ENCODE measurements at regions not wholly inside any gene's neighbourhood (a gene's known extent, or its start where the extent isn't known, plus 50 kb on each side); places are given as distances from the start of the nearest gene placed in this dataset.
"Not testable (repeated sequence)": the region's sequence is repeated elsewhere in the genome, so short reads cannot be mapped to it uniquely, and the experiment has no call there.

GRCh38 chr7:81206217-81206616 is 287.4 kb upstream of the SEMA3C start:
- no peaks in the 10 kb centered on the region for H3K36me3 ChIP-seq (ENCODE audit: control insufficient read depth, insufficient read depth, low read length)
- no peak overlapping the region for H3K9ac ChIP-seq (ENCODE audit: low read depth, low read length)
- H3K27me3 ChIP-seq (ENCODE audit: control insufficient read depth, insufficient read depth, low read length): no peaks in the 10 kb centered on the region
- no peak overlapping the region for H3K4me3 ChIP-seq (ENCODE audit: low read depth, low read length)
- H3K9me3 ChIP-seq (ENCODE audit: control insufficient read depth, insufficient read depth, low read length): no peaks in the 10 kb centered on the region
- H3K4me1 ChIP-seq (ENCODE audit: control insufficient read depth, insufficient read depth, low read length): no peaks in the 10 kb centered on the region

GRCh38 chr7:81201188-81201587 is 282.3 kb upstream of the SEMA3C start:
- no peak overlapping the region for H3K4me3 ChIP-seq (ENCODE audit: low read depth, low read length)
- no peaks in the 10 kb centered on the region for H3K9me3 ChIP-seq (ENCODE audit: control insufficient read depth, insufficient read depth, low read length)
- no peaks in the 10 kb centered on the region for H3K4me1 ChIP-seq (ENCODE audit: control insufficient read depth, insufficient read depth, low read length)
- no peaks in the 10 kb centered on the region for H3K27me3 ChIP-seq (ENCODE audit: control insufficient read depth, insufficient read depth, low read length)
- H3K36me3 ChIP-seq (ENCODE audit: control insufficient read depth, insufficient read depth, low read length): no peaks in the 10 kb centered on the region
- H3K9ac ChIP-seq (ENCODE audit: low read depth, low read length): no peak overlapping the region

GRCh38 chr7:81198766-81199165 is 279.9 kb upstream of the SEMA3C start:
- Histone ChIP-seq H3K9me3 (ENCODE audit: control insufficient read depth, insufficient read depth, low read length) (no peaks in the 10 kb centered on the region), H3K9ac (ENCODE audit: low read depth, low read length) (no peak overlapping the region), H3K36me3 (ENCODE audit: control insufficient read depth, insufficient read depth, low read length) (no peaks in the 10 kb centered on the region)

GRCh38 chr7:81197266-81197665 is 278.4 kb upstream of the SEMA3C start:
- Histone ChIP-seq H3K36me3 (ENCODE audit: control insufficient read depth, insufficient read depth, low read length) (no peaks in the 10 kb centered on the region), H3K9ac (ENCODE audit: low read depth, low read length) (no peak overlapping the region), H3K4me3 (ENCODE audit: low read depth, low read length) (no peak overlapping the region), H3K27me3 (ENCODE audit: control insufficient read depth, insufficient read depth, low read length) (no peaks in the 10 kb centered on the region), H3K9me3 (ENCODE audit: control insufficient read depth, insufficient read depth, low read length) (no peaks in the 10 kb centered on the region), H3K4me1 (ENCODE audit: control insufficient read depth, insufficient read depth, low read length) (no peaks in the 10 kb centered on the region)

More at GRCh38 chr7:81198766-81199165, 279.9 kb upstream of the SEMA3C start:
- Histone ChIP-seq H3K4me3 (ENCODE audit: low read depth, low read length) (no peak overlapping the region), H3K4me1 (ENCODE audit: control insufficient read depth, insufficient read depth, low read length) (no peaks in the 10 kb centered on the region), H3K27me3 (ENCODE audit: control insufficient read depth, insufficient read depth, low read length) (no peaks in the 10 kb centered on the region)

- Histone ChIP-seq H3K27me3 (ENCODE audit: control insufficient read depth, insufficient read depth, low read length) (no peaks in the 10 kb centered on the region), H3K4me1 (ENCODE audit: control insufficient read depth, insufficient read depth, low read length) (no peaks in the 10 kb centered on the region), H3K9me3 (ENCODE audit: control insufficient read depth, insufficient read depth, low read length) (no peaks in the 10 kb centered on the region), H3K36me3 (ENCODE audit: control insufficient read depth, insufficient read depth, low read length) (no peaks in the 10 kb centered on the region), H3K4me3 (ENCODE audit: low read depth, low read length) (no peak overlapping the region), H3K9ac (ENCODE audit: low read depth, low read length) (no peak overlapping the region)
Observed at GRCh38 chr7:81195033-81195432, 276.2 kb upstream of the SEMA3C start.

- H3K4me1 ChIP-seq (ENCODE audit: control insufficient read depth, insufficient read depth, low read length): no peaks in the 10 kb centered on the region
- no peaks in the 10 kb centered on the region for H3K36me3 ChIP-seq (ENCODE audit: control insufficient read depth, insufficient read depth, low read length)
- no peaks in the 10 kb centered on the region for H3K9me3 ChIP-seq (ENCODE audit: control insufficient read depth, insufficient read depth, low read length)
- H3K27me3 ChIP-seq (ENCODE audit: control insufficient read depth, insufficient read depth, low read length): no peaks in the 10 kb centered on the region
- no peak overlapping the region for H3K9ac ChIP-seq (ENCODE audit: low read depth, low read length)
- no peak overlapping the region for H3K4me3 ChIP-seq (ENCODE audit: low read depth, low read length)
Observed at GRCh38 chr7:81190997-81191768, 272.3 kb upstream of the SEMA3C start.

GRCh38 chr7:81187753-81188152 is 268.9 kb upstream of the SEMA3C start:
- H3K9me3 ChIP-seq (ENCODE audit: control insufficient read depth, insufficient read depth, low read length): no peaks in the 10 kb centered on the region
- H3K27me3 ChIP-seq (ENCODE audit: control insufficient read depth, insufficient read depth, low read length): no peaks in the 10 kb centered on the region
- H3K4me1 ChIP-seq (ENCODE audit: control insufficient read depth, insufficient read depth, low read length): no peaks in the 10 kb centered on the region
- H3K4me3 ChIP-seq (ENCODE audit: low read depth, low read length): no peak overlapping the region
- H3K9ac ChIP-seq (ENCODE audit: low read depth, low read length): no peak overlapping the region
- H3K36me3 ChIP-seq (ENCODE audit: control insufficient read depth, insufficient read depth, low read length): no peaks in the 10 kb centered on the region

- Histone ChIP-seq H3K9me3 (ENCODE audit: control insufficient read depth, insufficient read depth, low read length) (peaks cover 4% of the 10 kb centered on the region), H3K36me3 (ENCODE audit: control insufficient read depth, insufficient read depth, low read length) (no peaks in the 10 kb centered on the region), H3K4me3 (ENCODE audit: low read depth, low read length) (no peak overlapping the region), H3K4me1 (ENCODE audit: control insufficient read depth, insufficient read depth, low read length) (no peaks in the 10 kb centered on the region), H3K9ac (ENCODE audit: low read depth, low read length) (no peak overlapping the region), H3K27me3 (ENCODE audit: control insufficient read depth, insufficient read depth, low read length) (no peaks in the 10 kb centered on the region)
Observed at GRCh38 chr7:81186691-81187090, 267.8 kb upstream of the SEMA3C start.

- Histone ChIP-seq H3K9me3 (ENCODE audit: control insufficient read depth, insufficient read depth, low read length) (peaks cover 21% of the 10 kb centered on the region), H3K27me3 (ENCODE audit: control insufficient read depth, insufficient read depth, low read length) (no peaks in the 10 kb centered on the region), H3K4me1 (ENCODE audit: control insufficient read depth, insufficient read depth, low read length) (no peaks in the 10 kb centered on the region), H3K36me3 (ENCODE audit: control insufficient read depth, insufficient read depth, low read length) (no peaks in the 10 kb centered on the region), H3K4me3 (ENCODE audit: low read depth, low read length) (no peak overlapping the region), H3K9ac (ENCODE audit: low read depth, low read length) (no peak overlapping the region)
Observed at GRCh38 chr7:81185072-81185471, 266.2 kb upstream of the SEMA3C start.

- no peaks in the 10 kb centered on the region for H3K36me3 ChIP-seq (ENCODE audit: control insufficient read depth, insufficient read depth, low read length)
- no peak overlapping the region for H3K9ac ChIP-seq (ENCODE audit: low read depth, low read length)
- no peak overlapping the region for H3K4me3 ChIP-seq (ENCODE audit: low read depth, low read length)
- H3K4me1 ChIP-seq (ENCODE audit: control insufficient read depth, insufficient read depth, low read length): no peaks in the 10 kb centered on the region
- no peaks in the 10 kb centered on the region for H3K27me3 ChIP-seq (ENCODE audit: control insufficient read depth, insufficient read depth, low read length)
- H3K9me3 ChIP-seq (ENCODE audit: control insufficient read depth, insufficient read depth, low read length): peaks cover 21% of the 10 kb centered on the region
Observed at GRCh38 chr7:81183326-81183725, 264.5 kb upstream of the SEMA3C start.

GRCh38 chr7:81182056-81182455 is 263.2 kb upstream of the SEMA3C start:
- H3K9me3 ChIP-seq (ENCODE audit: control insufficient read depth, insufficient read depth, low read length): peaks cover 21% of the 10 kb centered on the region
- not testable (repeated sequence) for H3K4me3 ChIP-seq (ENCODE audit: low read depth, low read length); H3K27me3 ChIP-seq (ENCODE audit: control insufficient read depth, insufficient read depth, low read length); H3K36me3 ChIP-seq (ENCODE audit: control insufficient read depth, insufficient read depth, low read length); H3K9ac ChIP-seq (ENCODE audit: low read depth, low read length); H3K4me1 ChIP-seq (ENCODE audit: control insufficient read depth, insufficient read depth, low read length)

GRCh38 chr7:81181066-81181465 is 262.2 kb upstream of the SEMA3C start:
- no peaks in the 10 kb centered on the region for H3K36me3 ChIP-seq (ENCODE audit: control insufficient read depth, insufficient read depth, low read length)
- H3K9me3 ChIP-seq (ENCODE audit: control insufficient read depth, insufficient read depth, low read length): peaks cover 21% of the 10 kb centered on the region
- H3K27me3 ChIP-seq (ENCODE audit: control insufficient read depth, insufficient read depth, low read length): no peaks in the 10 kb centered on the region
- H3K4me3 ChIP-seq (ENCODE audit: low read depth, low read length): no peak overlapping the region
- H3K4me1 ChIP-seq (ENCODE audit: control insufficient read depth, insufficient read depth, low read length): no peaks in the 10 kb centered on the region
- no peak overlapping the region for H3K9ac ChIP-seq (ENCODE audit: low read depth, low read length)
